OCI-LY7 (cell line): ENCODE measurements at regions not wholly inside any gene's neighbourhood (a gene's known extent, or its start where the extent isn't known, plus 50 kb on each side); places are given as distances from the start of the nearest gene placed in this dataset.

Source experiments
- BruUV-seq: library from RNA; stranded (reverse); fragments of 400-500 nt; replicated peaks from 2 replicates; lab custom pipeline; 2021; lab: Mats Ljungman, UMichigan
- CTCF ChIA-PET: fragments of 300-600 bp; sonication (Branson Sonifier 250); formaldehyde crosslinking; loops from one replicate; lab custom pipeline; 2022; ENCODE audit warnings: antibody characterized with exemption; ENCODE audit not compliant: unreplicated experiment; lab: Charles Lee
- POLR2A ChIA-PET: fragments of 300-600 bp; sonication (Branson Sonifier 250); formaldehyde crosslinking; loops from one replicate; lab custom pipeline; 2022; ENCODE audit warnings: antibody characterized with exemption; lab: Charles Lee
- DNase-seq: peaks from one replicate; pipeline ENCODE4 v3.0.0-alpha.2; 2015; ENCODE audit warnings: low spot score
- H2AFZ ChIP-seq: fragments of 200-600 bp; sonication (generic), shearing (Covaris generic); 2 replicates; pipeline ENCODE4 v1.6.1; 2014; ENCODE audit warnings: mild to moderate bottlenecking, antibody characterized with exemption, low read length, moderate library complexity
- H3K27ac ChIP-seq: fragments of 200-600 bp; sonication (generic); 2 replicates; pipeline ENCODE4 v1.5.1; 2014; ENCODE audit warnings: mixed run types, low read depth, mild to moderate bottlenecking, moderate library complexity, low read length, inconsistent platforms; ENCODE audit not compliant: poor library complexity, severe bottlenecking
- H3K36me3 ChIP-seq: fragments of 200-600 bp; sonication (generic); 2 replicates; pipeline ENCODE4 v1.6.1; 2014; ENCODE audit warnings: mild to moderate bottlenecking, antibody characterized with exemption, low read length, moderate library complexity, mixed read lengths; ENCODE audit not compliant: insufficient read depth
- H3K4me1 ChIP-seq: fragments of 200-600 bp; sonication (generic); 2 replicates; pipeline ENCODE4 v1.5.1; 2014; ENCODE audit warnings: mild to moderate bottlenecking, low read length; ENCODE audit not compliant: insufficient read depth, poor library complexity, severe bottlenecking
- H3K4me2 ChIP-seq: fragments of 200-600 bp; sonication (generic); 2 replicates; pipeline ENCODE4 v1.6.1; 2014; ENCODE audit warnings: mild to moderate bottlenecking, low read length
- H3K4me3 ChIP-seq: fragments of 200-600 bp; sonication (generic); 2 replicates; pipeline ENCODE4 v1.5.1; 2014; ENCODE audit warnings: mild to moderate bottlenecking, low read depth, low read length; ENCODE audit not compliant: poor library complexity, severe bottlenecking
- H3K79me2 ChIP-seq: fragments of 200-600 bp; sonication (generic); 2 replicates; pipeline ENCODE4 v1.6.1; 2016; ENCODE audit warnings: low read depth, mild to moderate bottlenecking, low read length, moderate library complexity, mixed read lengths; ENCODE audit not compliant: insufficient read depth
- H3K9me2 ChIP-seq: fragments of 200-600 bp; sonication (generic); 2 replicates; pipeline ENCODE4 v1.6.1; 2016; ENCODE audit warnings: mild to moderate bottlenecking, low read length, mixed read lengths; ENCODE audit not compliant: insufficient read depth
- H3K9me3 ChIP-seq: fragments of 200-600 bp; sonication (generic); 2 replicates; pipeline ENCODE4 v1.6.1; 2014; ENCODE audit warnings: mild to moderate bottlenecking, mixed run types, low read length, mixed read lengths
- H4K20me1 ChIP-seq: fragments of 200-600 bp; sonication (generic); 2 replicates; pipeline ENCODE4 v1.6.1; 2014; ENCODE audit warnings: mild to moderate bottlenecking, antibody characterized with exemption, low read length, moderate library complexity, mixed read lengths; ENCODE audit not compliant: insufficient read depth
- CTCF ChIP-seq: fragments of 200-600 bp; sonication (generic); conservative IDR thresholded peaks from 2 replicates; pipeline ENCODE4 v1.5.1; 2014; ENCODE audit warnings: mild to moderate bottlenecking, antibody characterized with exemption, low read length, moderate library complexity, mixed read lengths
- EZH2phosphoT487 ChIP-seq: fragments of 200-600 bp; sonication (generic); IDR thresholded peaks from 2 replicates; pipeline ENCODE4 v1.6.1; 2018; ENCODE audit warnings: low read depth, borderline replicate concordance, mild to moderate bottlenecking, mixed run types, antibody characterized with exemption, low read length, moderate library complexity, mixed read lengths
- intact Hi-C: fragments of 100-400 bp; cut with micrococcal nuclease; formaldehyde crosslinking; loops from one replicate; pipeline ENCODE4 v1.10.0; 2022; ENCODE audit not compliant: unreplicated experiment

GRCh38 chr7:121666306-121666705 lies 206.7 kb upstream of the PTPRZ1 start:
- no TSS peak for BruUV-seq
- H2AFZ ChIP-seq: no peak overlapping the region
- no peaks in the 10 kb centered on the region for H3K9me2 ChIP-seq
- H4K20me1 ChIP-seq: no peaks in the 10 kb centered on the region
- no peak overlapping the region for H3K4me2 ChIP-seq
- H3K36me3 ChIP-seq: no peaks in the 10 kb centered on the region
- H3K79me2 ChIP-seq: no peaks in the 10 kb centered on the region
- H3K9me3 ChIP-seq: no peaks in the 10 kb centered on the region
- ChIA-PET POLR2A (no interaction called here), CTCF (no interaction called here)
- no peak for DNase-seq
- TF ChIP-seq EZH2phosphoT487 (no peak), CTCF (no peak)
- H3K27ac ChIP-seq: no peak overlapping the region
- intact Hi-C loops: no loop called here
- no peaks in the 10 kb centered on the region for H3K4me1 ChIP-seq
- H3K4me3 ChIP-seq: no peak overlapping the region

- H3K4me1 ChIP-seq: no peaks in the 10 kb centered on the region
- no TSS peak for BruUV-seq
- H3K36me3 ChIP-seq: no peaks in the 10 kb centered on the region
- no peak overlapping the region for H3K4me2 ChIP-seq
- no peaks in the 10 kb centered on the region for H3K9me3 ChIP-seq
- H3K79me2 ChIP-seq: no peaks in the 10 kb centered on the region
- no peak overlapping the region for H3K4me3 ChIP-seq
- no peak for DNase-seq
- H4K20me1 ChIP-seq: no peaks in the 10 kb centered on the region
- ChIA-PET POLR2A (no interaction called here), CTCF (no interaction called here)
- no peak for TF ChIP-seq EZH2phosphoT487
- no peak for TF ChIP-seq CTCF
- no peak overlapping the region for H2AFZ ChIP-seq
- no peak overlapping the region for H3K27ac ChIP-seq
- intact Hi-C loops: no loop called here
- H3K9me2 ChIP-seq: no peaks in the 10 kb centered on the region
These were observed 229.6 kb upstream of the PTPRZ1 start for GRCh38 chr7:121643320-121643719.

GRCh38 chr7:121639705-121640104 lies 233.3 kb upstream of the PTPRZ1 start:
- Histone ChIP-seq H3K79me2 (no peaks in the 10 kb centered on the region), H4K20me1 (no peaks in the 10 kb centered on the region), H3K4me3 (no peak overlapping the region), H3K4me2 (no peak overlapping the region), H3K9me3 (no peaks in the 10 kb centered on the region), H3K9me2 (no peaks in the 10 kb centered on the region), H3K36me3 (no peaks in the 10 kb centered on the region), H3K4me1 (no peaks in the 10 kb centered on the region), H2AFZ (no peak overlapping the region), H3K27ac (no peak overlapping the region)
- POLR2A ChIA-PET: no interaction called here
- DNase-seq: no peak
- BruUV-seq: no TSS peak
- intact Hi-C loops: no loop called here
- CTCF ChIA-PET: no interaction called here
- TF ChIP-seq EZH2phosphoT487 (no peak), CTCF (no peak)
